Neural progenitor cell (in vitro differentiated cells): ENCODE measurements at regions not wholly inside any gene's neighbourhood (a gene's known extent, or its start where the extent isn't known, plus 50 kb on each side); places are given as distances from the start of the nearest gene placed in this dataset.

Experiments used
- DNase-seq: peaks from one replicate; pipeline ENCODE4 v3.0.0-alpha.2; 2016; ENCODE audit warnings: low spot score
- H2AFZ ChIP-seq: fragments of 200-600 bp; sonication (generic); replicated peaks from 2 replicates; pipeline ENCODE4 v1.6.1; 2016; ENCODE audit warnings: antibody characterized with exemption
- H3F3A ChIP-seq: fragments of 200-600 bp; sonication (generic); 2 replicates; pipeline ENCODE4 v1.6.1; 2016; ENCODE audit warnings: antibody characterized with exemption, low read depth
- H3K27ac ChIP-seq: fragments of 200-600 bp; sonication (generic); 2 replicates; pipeline ENCODE4 v1.5.1; 2016; ENCODE audit warnings: mild to moderate bottlenecking
- H3K27me3 ChIP-seq: fragments of 200-600 bp; sonication (generic); 2 replicates; pipeline ENCODE4 v1.6.1; 2016; ENCODE audit warnings: mild to moderate bottlenecking, moderate library complexity
- H3K36me3 ChIP-seq: fragments of 200-600 bp; sonication (generic); 2 replicates; pipeline ENCODE4 v1.5.1; 2016
- H3K4me1 ChIP-seq: fragments of 200-600 bp; sonication (generic); 2 replicates; pipeline ENCODE4 v1.6.1; 2016; ENCODE audit warnings: mixed run types
- H3K4me2 ChIP-seq: fragments of 200-600 bp; sonication (generic); 2 replicates; pipeline ENCODE4 v1.6.1; 2016
- H3K4me3 ChIP-seq: fragments of 200-600 bp; sonication (generic); 2 replicates; pipeline ENCODE4 v1.5.1; 2016
- H3K79me2 ChIP-seq: fragments of 200-600 bp; sonication (generic); 2 replicates; pipeline ENCODE4 v1.6.1; 2016; ENCODE audit warnings: low read depth
- H3K9ac ChIP-seq: fragments of 200-600 bp; sonication (generic); 2 replicates; pipeline ENCODE4 v1.6.1; 2016
- H3K9me3 ChIP-seq: fragments of 200-600 bp; sonication (generic); 2 replicates; pipeline ENCODE4 v1.5.1; 2016; ENCODE audit warnings: low read depth
- H4K20me1 ChIP-seq: fragments of 200-600 bp; sonication (generic); 2 replicates; pipeline ENCODE4 v1.6.1; 2016; ENCODE audit warnings: low read depth
- H3K27ac Mint-ChIP-seq: 3 replicates; pipeline ENCODE4 v1.8.0; 2021; ENCODE audit warnings: mixed read lengths
- H3K27me3 Mint-ChIP-seq: 2 replicates; pipeline ENCODE4 v1.8.0; 2022; ENCODE audit warnings: low read depth, mild to moderate bottlenecking, inconsistent platforms, moderate library complexity, mixed read lengths; ENCODE audit not compliant: insufficient read depth
- H3K36me3 Mint-ChIP-seq: 3 replicates; pipeline ENCODE4 v1.8.0; 2021; ENCODE audit warnings: mixed read lengths
- H3K4me1 Mint-ChIP-seq: 3 replicates; pipeline ENCODE4 v1.8.0; 2021; ENCODE audit warnings: mixed read lengths
- H3K4me3 Mint-ChIP-seq: 3 replicates; pipeline ENCODE4 v1.8.0; 2021; ENCODE audit warnings: mild to moderate bottlenecking, moderate library complexity, mixed read lengths
- H3K9me3 Mint-ChIP-seq: 3 replicates; pipeline ENCODE4 v1.8.0; 2020; ENCODE audit warnings: mixed read lengths
- CTCF ChIP-seq: fragments of 200-600 bp; sonication (generic); IDR thresholded peaks from 2 replicates; pipeline ENCODE4 v1.5.1; 2017; ENCODE audit warnings: antibody characterized with exemption, mild to moderate bottlenecking
- EZH2 ChIP-seq: fragments of 200-600 bp; sonication (generic); IDR thresholded peaks from 2 replicates; pipeline ENCODE4 v1.6.1; 2017; ENCODE audit warnings: antibody characterized with exemption, mild to moderate bottlenecking, moderate library complexity
- EZH2phosphoT487 ChIP-seq: fragments of 200-600 bp; sonication (generic); IDR thresholded peaks from 2 replicates; pipeline ENCODE4 v1.6.1; 2017; ENCODE audit warnings: antibody characterized with exemption

DNA sequence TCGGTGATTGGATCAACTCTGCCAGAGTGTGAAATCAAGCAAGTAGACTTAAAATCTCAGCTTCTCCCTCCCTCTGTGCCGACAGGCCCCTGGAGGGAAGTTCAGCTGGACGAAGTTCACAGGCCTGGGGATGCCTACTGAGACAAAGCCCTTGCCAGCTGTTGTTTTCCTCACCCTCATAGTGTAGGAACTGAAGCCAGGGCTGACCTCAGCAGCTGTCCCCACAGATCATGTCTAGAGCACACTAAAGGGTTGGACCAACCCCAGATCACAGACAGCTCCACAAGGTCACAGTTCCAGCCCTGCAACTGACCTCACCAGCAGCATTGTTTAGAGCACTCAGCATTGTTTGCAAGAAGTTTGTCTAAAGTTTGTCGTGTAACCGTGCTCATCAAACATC, 261.9 kb upstream of the ECI2 start:
- no peak overlapping the region for H3K4me3 ChIP-seq
- no peak overlapping the region for H3K4me3 Mint-ChIP-seq

GRCh38 chr6:4396044-4396443, 260.7 kb upstream of the ECI2 start:
- no peak overlapping the region for H3K4me3 ChIP-seq
- no peak for DNase-seq
- H3K9me3 ChIP-seq: no peaks in the 10 kb centered on the region
- H3K9me3 Mint-ChIP-seq: peaks cover 2% of the 10 kb centered on the region
- no peak overlapping the region for H3K4me3 Mint-ChIP-seq
- no peak overlapping the region for H3K9ac ChIP-seq
- no peak overlapping the region for H3K27ac Mint-ChIP-seq
- H3K27me3 ChIP-seq: no peaks in the 10 kb centered on the region
- H2AFZ ChIP-seq: no peak overlapping the region
- H3K36me3 Mint-ChIP-seq: no peaks in the 10 kb centered on the region
- peaks cover 6% of the 10 kb centered on the region for H3K4me1 Mint-ChIP-seq
- H3K27ac ChIP-seq: no peak overlapping the region
- H3K4me1 ChIP-seq: no peaks in the 10 kb centered on the region
- no peaks in the 10 kb centered on the region for H3K36me3 ChIP-seq
- H4K20me1 ChIP-seq: no peaks in the 10 kb centered on the region
- no peaks in the 10 kb centered on the region for H3K79me2 ChIP-seq
- no peaks in the 10 kb centered on the region for H3F3A ChIP-seq
- no peak overlapping the region for H3K4me2 ChIP-seq
- TF ChIP-seq EZH2phosphoT487 (no peak), EZH2 (no peak), CTCF (no peak)
- H3K27me3 Mint-ChIP-seq: peaks cover 1% of the 10 kb centered on the region

More for the DNA sequence above, 261.9 kb upstream of the ECI2 start:
- Histone ChIP-seq H3K27ac (no peak overlapping the region), H3F3A (no peaks in the 10 kb centered on the region), H3K36me3 (no peaks in the 10 kb centered on the region), H3K79me2 (no peaks in the 10 kb centered on the region), H3K27me3 (no peaks in the 10 kb centered on the region), H2AFZ (no peak overlapping the region), H3K4me2 (no peak overlapping the region), H3K9ac (no peak overlapping the region), H3K4me1 (no peaks in the 10 kb centered on the region), H3K9me3 (no peaks in the 10 kb centered on the region), H4K20me1 (no peaks in the 10 kb centered on the region)
- H3K4me1 Mint-ChIP-seq: peaks cover 8% of the 10 kb centered on the region
- no peak overlapping the region for H3K27ac Mint-ChIP-seq
- DNase-seq: no peak
- H3K27me3 Mint-ChIP-seq: peaks cover 3% of the 10 kb centered on the region
- TF ChIP-seq CTCF: no peak
- no peak for TF ChIP-seq EZH2phosphoT487
- TF ChIP-seq EZH2: no peak
- H3K36me3 Mint-ChIP-seq: no peaks in the 10 kb centered on the region
- H3K9me3 Mint-ChIP-seq: no peaks in the 10 kb centered on the region

DNA sequence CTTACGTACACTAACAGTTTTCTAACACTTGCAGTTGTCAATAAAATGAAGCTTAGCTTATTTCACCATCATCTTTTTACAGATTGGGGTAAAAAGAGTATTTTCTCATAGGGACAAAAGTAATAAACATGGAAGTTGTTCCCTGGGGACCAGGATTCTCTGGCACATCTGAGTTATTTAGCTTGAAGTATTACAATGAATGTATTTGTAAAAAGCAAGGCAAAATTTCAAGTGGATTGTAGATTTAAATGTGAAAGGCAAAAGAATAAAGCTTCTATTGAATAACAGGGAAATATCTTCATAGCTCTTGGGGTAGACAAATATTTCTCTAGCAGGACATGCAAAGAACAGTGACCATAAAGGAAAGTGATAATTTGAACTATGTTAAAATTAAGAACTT, 260.0 kb upstream of the ECI2 start:
- Histone ChIP-seq H3K27ac (no peak overlapping the region), H3K4me1 (no peaks in the 10 kb centered on the region), H3K36me3 (no peaks in the 10 kb centered on the region), H3K9me3 (no peaks in the 10 kb centered on the region), H3K4me2 (no peak overlapping the region), H3K9ac (no peak overlapping the region), H3K27me3 (no peaks in the 10 kb centered on the region), H3K4me3 (no peak overlapping the region), H2AFZ (no peak overlapping the region), H4K20me1 (no peaks in the 10 kb centered on the region), H3F3A (no peaks in the 10 kb centered on the region), H3K79me2 (no peaks in the 10 kb centered on the region)
- Mint-ChIP-seq H3K27me3 (peaks cover 6% of the 10 kb centered on the region), H3K4me1 (peaks cover 6% of the 10 kb centered on the region), H3K27ac (no peak overlapping the region), H3K4me3 (no peak overlapping the region), H3K9me3 (peaks cover 3% of the 10 kb centered on the region), H3K36me3 (no peaks in the 10 kb centered on the region)
- TF ChIP-seq EZH2: no peak
- no peak for TF ChIP-seq EZH2phosphoT487
- no peak for TF ChIP-seq CTCF
- no peak for DNase-seq
